HepG2 (cell line): ENCODE measurements at regions not wholly inside any gene's neighbourhood (a gene's known extent, or its start where the extent isn't known, plus 50 kb on each side); places are given as distances from the start of the nearest gene placed in this dataset.

Experiments used
- ATAC-seq: fragments of 200-7000 bp; cut with Tn5 transposase; 3 replicates; pipeline ENCODE4 v1.9.1; 2020; ENCODE audit warnings: mild to moderate bottlenecking, moderate library complexity
- BruUV-seq: library from RNA; stranded (reverse); fragments of 400-500 nt; replicated peaks from 2 replicates; lab custom pipeline; 2021; lab: Mats Ljungman, UMichigan
- CTCF ChIA-PET: fragments of 300-600 bp; formaldehyde crosslinking; extraction: SDS; loops from one replicate; lab custom pipeline; 2021; ENCODE audit warnings: low total read pairs, inconsistent platforms, low intra/inter-chr PET ratio; lab: Yijun Ruan, JAX
- POLR2A ChIA-PET: fragments of 350-600 bp; sonication (Branson Sonifier 250); formaldehyde crosslinking; loops from one replicate; lab custom pipeline; 2020; ENCODE audit warnings: antibody characterized with exemption, inconsistent platforms; lab: Yijun Ruan, JAX
- DNase-seq: peaks from one replicate; pipeline ENCODE4 v3.0.0-alpha.2; 2015; ENCODE audit warnings: low spot score
- FAIRE-seq: peaks from 3 replicates; lab custom pipeline; 2011; peaks lifted over from hg19 to GRCh38; lab: Jason Lieb, UNC
- H2AFZ ChIP-seq: one replicate; pipeline ENCODE4 v1.6.1; 2011; ENCODE audit warnings: low read length, inconsistent platforms
- H3K27ac ChIP-seq: fragments of 300-600 bp; 3 replicates; pipeline ENCODE4 v1.8.0; 2011; ENCODE audit warnings: mixed run types, mild to moderate bottlenecking, mixed read lengths, low read length, inconsistent platforms; ENCODE audit not compliant: insufficient read depth; ENCODE audit errors: extremely low read length
- H3K27me3 ChIP-seq, 2 experiments: fragments of 200-600 bp in 1 of 2; 2 replicates in 1 of 2; 3 replicates in 1 of 2; pipeline versions ENCODE4 v1.6.0 to v1.8.0; 2011; ENCODE audit warnings: low read length in 2 of 2, mild to moderate bottlenecking in 2 of 2, moderate library complexity in 2 of 2, inconsistent platforms in 1 of 2; ENCODE audit not compliant: insufficient read depth in 2 of 2, control insufficient read depth in 1 of 2
- H3K36me3 ChIP-seq, 2 experiments: fragments of 200-600 bp in 1 of 2; replicated peaks in 1 of 2; 2 replicates in 1 of 2; 3 replicates in 1 of 2; pipeline versions ENCODE4 v1.5.1 to v1.8.0; 2011; ENCODE audit warnings: low read length in 2 of 2, inconsistent platforms in 1 of 2; ENCODE audit not compliant: insufficient read depth in 2 of 2, control insufficient read depth in 1 of 2
- H3K4me1 ChIP-seq: 2 replicates; pipeline ENCODE4 v1.5.1; 2012; ENCODE audit warnings: low read length, inconsistent platforms; ENCODE audit not compliant: insufficient read depth
- H3K4me2 ChIP-seq: 2 replicates; pipeline ENCODE4 v1.6.0; 2011; ENCODE audit warnings: low read depth, low read length, inconsistent platforms
- H3K4me3 ChIP-seq, 3 experiments: fragments of 200-600 bp in 1 of 3; sonication (generic), shearing (Covaris generic) in 1 of 3; replicated peaks in 1 of 3; 2 replicates each; pipeline ENCODE4 v1.5.1; 2011 to 2016; ENCODE audit warnings: low read length in 3 of 3, inconsistent platforms in 2 of 3, low read depth in 2 of 3, mild to moderate bottlenecking in 2 of 3, control low read depth in 1 of 3, mixed read lengths in 1 of 3; ENCODE audit not compliant: insufficient read depth in 1 of 3
- H3K79me2 ChIP-seq: one replicate; pipeline ENCODE4 v1.6.1; 2011; ENCODE audit warnings: low read length, inconsistent platforms; ENCODE audit not compliant: insufficient read depth
- H3K9ac ChIP-seq: 2 replicates; pipeline ENCODE4 v1.6.0; 2011; ENCODE audit warnings: mild to moderate bottlenecking, low read depth, low read length, inconsistent platforms; ENCODE audit not compliant: insufficient read depth
- H3K9me3 ChIP-seq: 2 replicates; pipeline ENCODE4 v1.5.1; 2012; ENCODE audit warnings: mild to moderate bottlenecking, low read length
- H4K20me1 ChIP-seq: 2 replicates; pipeline ENCODE4 v1.6.0; 2011; ENCODE audit warnings: inconsistent platforms, mild to moderate bottlenecking, low read length, moderate library complexity; ENCODE audit not compliant: insufficient read depth
- E2F5 ChIP-seq: sonication (generic); formaldehyde crosslinking; conservative IDR thresholded peaks from 2 replicates; pipeline ENCODE4 v1.4.0; 2020; ENCODE audit warnings: missing genetic modification reagents
- FOSL2 ChIP-seq: sonication (generic); formaldehyde crosslinking; IDR thresholded peaks from 2 replicates; pipeline ENCODE4 v1.4.0; 2020; ENCODE audit warnings: missing genetic modification reagents
- GMEB1 ChIP-seq: sonication (generic); formaldehyde crosslinking; IDR thresholded peaks from 2 replicates; pipeline ENCODE4 v1.5.1; 2020; ENCODE audit warnings: missing genetic modification reagents, mild to moderate bottlenecking, borderline replicate concordance
- JUN ChIP-seq: sonication (generic); formaldehyde crosslinking; IDR thresholded peaks from 2 replicates; pipeline ENCODE4 v1.4.0; 2020; ENCODE audit warnings: mild to moderate bottlenecking, missing genetic modification reagents
- KLF13 ChIP-seq: sonication (generic); formaldehyde crosslinking; IDR thresholded peaks from 2 replicates; pipeline ENCODE4 v1.4.0; 2020; ENCODE audit warnings: mild to moderate bottlenecking, missing genetic modification reagents
- PAWR ChIP-seq: sonication (generic); formaldehyde crosslinking; IDR thresholded peaks from 2 replicates; pipeline ENCODE4 v1.4.0; 2020; ENCODE audit warnings: missing genetic modification reagents, mild to moderate bottlenecking, borderline replicate concordance
- ZBTB10 ChIP-seq: sonication (generic); formaldehyde crosslinking; IDR thresholded peaks from 2 replicates; pipeline ENCODE4 v1.4.0; 2020; ENCODE audit warnings: missing genetic modification reagents, borderline replicate concordance
- ZKSCAN5 ChIP-seq: sonication (generic); formaldehyde crosslinking; IDR thresholded peaks from 2 replicates; pipeline ENCODE4 v1.5.1; 2020; ENCODE audit warnings: mild to moderate bottlenecking, missing genetic modification reagents
- ZNF629 ChIP-seq: sonication (generic); formaldehyde crosslinking; conservative IDR thresholded peaks from 2 replicates; pipeline ENCODE4 v1.5.0; 2020; ENCODE audit warnings: missing genetic modification reagents
- WGBS: methylation state at CpG from one replicate; pipeline ENCODE4 v1.1.6; 2017; ENCODE audit warnings: low lambda C conversion rate; 5-methylcytosine and 5-hydroxymethylcytosine counted together
- in situ Hi-C: cut with HindIII; loops from 2 replicates; pipeline ENCODE4 v1.10.0; 2017; ENCODE audit warnings: low pct_unique_long_range_greater_than_20kb; ENCODE audit not compliant: extremely low pct_ligation_motif_present
- intact Hi-C: fragments of 100-400 bp; cut with micrococcal nuclease; formaldehyde crosslinking; loops from one replicate; pipeline ENCODE4 v1.10.0; 2022; ENCODE audit not compliant: unreplicated experiment

DNA sequence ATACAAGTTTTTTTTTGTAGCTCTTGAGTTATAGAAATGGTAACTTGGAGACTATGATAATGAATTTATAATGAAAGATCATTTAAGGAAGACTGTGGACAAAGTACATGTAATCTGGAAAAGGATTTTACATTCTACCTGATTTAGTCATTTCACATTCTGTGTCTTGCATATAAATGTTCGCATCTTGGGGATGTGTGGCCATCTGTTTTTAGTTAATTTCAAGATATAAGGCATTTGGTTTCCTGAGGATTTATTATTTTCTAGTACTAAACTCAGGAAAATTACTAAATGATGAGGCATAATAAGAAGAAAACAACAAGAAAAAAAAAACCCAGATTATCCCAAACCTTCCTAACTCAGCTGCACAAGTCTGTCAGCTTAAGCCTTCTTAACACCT lies 112.7 kb upstream of the PRL start:
- Histone ChIP-seq H3K4me1 (no peaks in the 10 kb centered on the region), H3K27ac (no peak overlapping the region), H2AFZ (no peak overlapping the region), H3K27me3 (no peaks in the 10 kb centered on the region), H3K36me3 (no peaks in the 10 kb centered on the region), H3K79me2 (no peaks in the 10 kb centered on the region), H3K4me2 (no peak overlapping the region), H4K20me1 (no peaks in the 10 kb centered on the region), H3K9me3 (peaks cover 88% of the 10 kb centered on the region), H3K9ac (no peak overlapping the region), H3K4me3 (no peak overlapping the region)
- TF ChIP-seq E2F5 (CRISPR knock-in tag), result no peak
- TF ChIP-seq GMEB1 (CRISPR knock-in tag), result no peak
- no peak for TF ChIP-seq ZNF629 (CRISPR knock-in tag)
- TF ChIP-seq KLF13, result no peak
- TF ChIP-seq ZBTB10 (CRISPR knock-in tag), result no peak
- no peak for TF ChIP-seq PAWR (CRISPR knock-in tag)
- TF ChIP-seq ZKSCAN5, result no peak
- TF ChIP-seq JUN, result no peak
- TF ChIP-seq FOSL2 (CRISPR knock-in tag), result no peak
- 5% methylated on average over 1 of the region's 1 CpG for WGBS
- in situ Hi-C loops (no loop called here), intact Hi-C loops (no loop called here)
- ChIA-PET CTCF (no interaction called here), POLR2A (no interaction called here)
- no peak for DNase-seq
- ATAC-seq, result no peak
- FAIRE-seq, result no peak
- no TSS peak for BruUV-seq
